ENCODE measurements at regions not wholly inside any gene's neighbourhood (a gene's known extent, or its start where the extent isn't known, plus 50 kb on each side); places are given as distances from the start of the nearest gene placed in this dataset.

- Histone ChIP-seq H3K27ac (no peak overlapping the region), H3K4me2 (ENCODE audit: low read length) (no peak overlapping the region), H3K36me3 (ENCODE audit: control insufficient read depth, insufficient read depth, low read length) (no peaks in the 10 kb centered on the region), H3K79me2 (no peaks in the 10 kb centered on the region), H3K4me1 (no peaks in the 10 kb centered on the region), H3K27me3 (ENCODE audit: control insufficient read depth, insufficient read depth, low read length) (no peaks in the 10 kb centered on the region), H2AFZ (no peak overlapping the region), H3K9me3 (ENCODE audit: control insufficient read depth, low read length) (no peaks in the 10 kb centered on the region), H3K9ac (no peak overlapping the region), H3K4me3 (ENCODE audit: low read depth, low read length) (no peak overlapping the region)
- no peak for TF ChIP-seq CTCF (IDR thresholded peaks at IDR 0.05)
Observed at GRCh38 chr2:129868151-129868550, 111.3 kb upstream of the RAB6C start.

DNA sequence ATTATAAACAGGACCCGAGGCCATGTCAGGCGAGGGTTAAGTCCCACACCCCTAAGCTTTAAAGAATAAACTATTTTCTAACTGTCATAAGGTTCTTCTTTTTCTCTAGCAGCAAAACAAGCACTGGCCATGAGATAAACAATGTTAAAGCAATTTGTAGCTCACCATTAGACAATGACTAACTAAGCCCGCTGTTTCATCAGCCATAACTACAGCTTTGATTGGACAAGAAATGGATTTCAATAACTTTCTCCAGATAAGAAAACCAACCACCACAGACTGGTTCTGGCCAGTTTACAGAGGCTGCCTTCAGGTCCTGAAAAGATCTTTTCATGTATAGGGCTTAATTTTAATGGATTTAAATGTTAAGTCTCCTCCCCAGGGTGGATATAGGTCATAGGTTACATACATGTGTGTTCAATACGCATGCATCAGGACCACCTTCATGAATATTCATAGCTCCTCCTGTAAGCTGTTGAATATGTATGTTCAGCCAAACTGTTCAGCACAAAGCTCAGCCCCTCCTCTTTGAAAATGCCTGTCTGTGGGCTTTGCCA is 108.7 kb upstream of the RAB6C start:
- H3K4me1 ChIP-seq, result no peaks in the 10 kb centered on the region
- H3K9ac ChIP-seq, result no peak overlapping the region
- no peak for TF ChIP-seq CTCF (IDR thresholded peaks at IDR 0.05)

DNA sequence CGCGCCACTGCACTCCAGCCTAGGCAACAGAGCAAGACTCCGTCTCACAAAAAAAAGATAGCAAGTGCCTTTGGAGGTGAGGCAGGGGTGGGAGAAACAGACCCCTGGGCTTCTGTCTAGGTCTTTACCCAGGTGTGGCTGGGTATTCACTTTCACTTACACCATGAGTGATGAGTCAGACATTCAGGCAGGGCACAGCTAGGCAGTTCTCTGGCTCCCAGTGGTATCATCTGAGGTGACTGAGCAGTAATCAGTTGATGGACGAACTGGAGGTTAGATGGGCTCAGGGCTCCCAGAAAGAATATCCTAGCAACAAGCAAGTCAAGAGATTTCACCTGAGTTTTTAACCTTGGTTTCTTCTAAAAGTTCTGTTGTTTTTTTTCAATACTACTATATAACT is 107.0 kb upstream of the RAB6C start:
- Histone ChIP-seq H3K4me1 (no peaks in the 10 kb centered on the region), H3K4me2 (ENCODE audit: low read length) (no peak overlapping the region), H3K9me3 (ENCODE audit: control insufficient read depth, low read length) (no peaks in the 10 kb centered on the region), H2AFZ (no peak overlapping the region), H3K79me2 (no peaks in the 10 kb centered on the region), H3K4me3 (ENCODE audit: low read depth, low read length) (no peak overlapping the region), H3K36me3 (ENCODE audit: control insufficient read depth, insufficient read depth, low read length) (no peaks in the 10 kb centered on the region), H3K9ac (no peak overlapping the region), H3K27me3 (ENCODE audit: control insufficient read depth, insufficient read depth, low read length) (no peaks in the 10 kb centered on the region), H3K27ac (no peak overlapping the region)
- TF ChIP-seq CTCF (IDR thresholded peaks at IDR 0.05), result no peak

More for the DNA sequence above, 108.7 kb upstream of the RAB6C start:
- Histone ChIP-seq H3K27me3 (ENCODE audit: control insufficient read depth, insufficient read depth, low read length) (no peaks in the 10 kb centered on the region), H3K4me2 (ENCODE audit: low read length) (no peak overlapping the region), H3K36me3 (ENCODE audit: control insufficient read depth, insufficient read depth, low read length) (no peaks in the 10 kb centered on the region), H3K79me2 (no peaks in the 10 kb centered on the region), H3K9me3 (ENCODE audit: control insufficient read depth, low read length) (no peaks in the 10 kb centered on the region), H3K27ac (no peak overlapping the region), H3K4me3 (ENCODE audit: low read depth, low read length) (no peak overlapping the region), H2AFZ (no peak overlapping the region)

DNA sequence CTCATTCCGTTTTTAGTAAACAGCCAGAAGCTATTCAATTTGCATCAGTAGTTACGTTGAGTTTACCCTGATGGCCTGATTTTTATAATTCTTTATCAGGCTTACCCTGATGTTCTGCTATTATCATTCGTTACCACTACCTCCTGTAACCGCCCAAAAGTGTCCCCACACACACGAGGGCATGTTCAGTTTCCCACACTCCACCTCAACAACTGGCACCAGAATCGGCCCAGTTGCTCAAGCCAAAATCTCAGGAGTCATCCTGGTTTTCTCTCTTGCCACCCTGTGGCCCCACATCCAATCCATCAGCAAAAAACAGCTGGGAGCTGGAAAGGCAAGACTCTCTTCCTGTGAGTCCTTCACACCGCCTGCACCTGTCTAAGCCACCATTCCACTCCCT is 102.9 kb upstream of the RAB6C start:
- TF ChIP-seq CTCF (IDR thresholded peaks at IDR 0.05), result no peak
- Histone ChIP-seq H3K9ac (no peak overlapping the region), H3K4me1 (no peaks in the 10 kb centered on the region), H2AFZ (peak overlapping the region; percentile 94), H3K4me2 (ENCODE audit: low read length) (peak overlapping the region; percentile 79), H3K27me3 (ENCODE audit: control insufficient read depth, insufficient read depth, low read length) (no peaks in the 10 kb centered on the region), H3K4me3 (ENCODE audit: low read depth, low read length) (peak overlapping the region; percentile 84), H3K9me3 (ENCODE audit: control insufficient read depth, low read length) (no peaks in the 10 kb centered on the region), H3K27ac (no peak overlapping the region), H3K36me3 (ENCODE audit: control insufficient read depth, insufficient read depth, low read length) (no peaks in the 10 kb centered on the region), H3K79me2 (no peaks in the 10 kb centered on the region)

DNA sequence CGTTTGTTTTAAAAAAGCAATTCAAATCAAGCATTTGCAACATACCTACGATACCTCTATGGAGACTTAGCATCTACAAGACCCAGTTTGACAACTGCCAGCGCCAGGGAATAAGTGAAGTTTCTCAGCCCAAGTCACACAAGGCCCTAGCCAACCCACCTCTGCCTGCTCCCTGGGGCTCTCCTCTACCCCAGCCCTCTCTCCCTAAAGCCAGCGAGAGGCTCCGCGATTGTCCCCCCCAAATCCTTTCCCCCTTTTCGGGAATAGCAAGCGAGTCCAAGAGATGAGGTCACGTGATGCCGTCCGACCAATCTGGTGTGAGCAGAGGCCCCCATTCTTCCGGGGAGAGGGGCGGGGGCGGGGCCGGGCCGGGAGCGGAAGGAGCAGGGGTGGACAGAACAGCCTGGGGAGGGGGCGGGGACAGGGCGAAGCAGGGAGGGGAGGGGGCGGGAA is 102.2 kb upstream of the RAB6C start:
- Histone ChIP-seq H3K9me3 (ENCODE audit: control insufficient read depth, low read length) (no peaks in the 10 kb centered on the region), H2AFZ (peak overlapping the region; percentile 94), H3K27ac (peak overlapping the region; percentile 81), H3K4me3 (ENCODE audit: low read depth, low read length) (peak overlapping the region; percentile 84), H3K9ac (peak overlapping the region; percentile 80), H3K36me3 (ENCODE audit: control insufficient read depth, insufficient read depth, low read length) (no peaks in the 10 kb centered on the region), H3K27me3 (ENCODE audit: control insufficient read depth, insufficient read depth, low read length) (no peaks in the 10 kb centered on the region), H3K79me2 (no peaks in the 10 kb centered on the region), H3K4me2 (ENCODE audit: low read length) (peak overlapping the region; percentile 79), H3K4me1 (no peaks in the 10 kb centered on the region)
- TF ChIP-seq CTCF (IDR thresholded peaks at IDR 0.05), result no peak

All from parathyroid adenoma (tissue), 2 donors.